HG03135 (cell line): ENCODE measurements at regions not wholly inside any gene's neighbourhood (a gene's known extent, or its start where the extent isn't known, plus 50 kb on each side); places are given as distances from the start of the nearest gene placed in this dataset.

Source experiments
- ATAC-seq: cut with Tn5 transposase; IDR thresholded peaks from one replicate; pipeline ENCODE4 v1.9.1; 2021; ENCODE audit warnings: mild to moderate bottlenecking, moderate library complexity; ENCODE audit not compliant: unreplicated experiment

DNA sequence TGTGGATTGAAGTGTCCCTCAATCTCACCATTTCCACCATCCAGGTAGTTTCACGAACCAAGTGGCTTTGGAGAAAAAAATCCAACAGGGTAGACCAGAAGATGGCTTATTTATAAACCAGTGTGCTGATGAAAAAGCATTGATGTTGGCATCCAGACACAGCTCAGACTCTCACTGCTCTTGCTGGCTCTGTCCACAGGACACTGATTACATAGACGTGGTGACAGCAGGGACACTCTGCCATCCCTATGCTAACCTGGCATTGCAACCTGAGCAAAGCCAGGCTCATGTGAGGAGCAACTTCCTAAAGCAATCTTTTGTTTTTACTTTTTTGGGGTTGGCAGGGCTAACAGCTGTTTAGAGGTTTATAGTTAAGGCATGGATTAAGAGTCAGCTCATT lies 130.6 kb upstream of the SVIL start:
- ATAC-seq, result no peak

DNA sequence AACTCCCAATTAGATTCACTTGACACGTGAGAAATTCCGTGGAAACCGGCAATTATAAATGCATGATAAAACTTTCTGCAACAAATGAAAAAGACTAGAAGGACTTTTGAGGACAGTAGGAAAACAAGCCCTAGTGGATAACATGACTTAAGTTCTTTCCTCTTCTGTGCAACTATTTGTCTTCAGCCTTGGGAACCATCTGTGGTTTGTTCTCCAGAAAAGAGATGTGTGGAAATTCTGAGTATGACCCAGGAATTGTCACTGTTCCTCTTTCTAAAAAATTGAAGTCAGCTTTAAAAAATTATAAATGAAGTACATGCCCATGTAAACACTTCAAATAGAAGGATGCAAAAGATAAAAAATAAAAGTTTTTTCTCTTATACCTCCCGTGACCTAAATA lies 128.6 kb upstream of the SVIL start:
- no peak for ATAC-seq

DNA sequence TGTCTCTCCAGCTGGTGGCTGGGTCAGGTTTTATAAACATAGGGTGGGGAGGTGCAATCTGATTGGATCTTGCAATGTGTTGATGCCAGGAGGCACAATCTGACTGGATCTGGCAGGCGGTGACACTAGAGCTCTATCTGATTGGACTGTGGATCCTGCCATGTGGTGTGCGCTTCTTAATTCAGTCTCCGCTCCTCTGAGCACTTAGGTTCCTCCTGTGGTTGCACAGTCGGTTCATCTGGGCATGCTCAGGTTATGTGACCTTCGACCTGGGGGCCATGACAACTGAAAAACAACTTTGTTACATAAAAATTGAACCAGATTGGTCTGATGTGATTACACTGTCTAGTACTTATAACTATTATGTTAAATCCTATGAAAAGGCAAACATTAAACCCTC lies 127.1 kb upstream of the SVIL start:
- ATAC-seq, result no peak

- ATAC-seq, result no peak
Observed at GRCh38 chr10:29760138-29760900, 125.5 kb upstream of the SVIL start.

DNA sequence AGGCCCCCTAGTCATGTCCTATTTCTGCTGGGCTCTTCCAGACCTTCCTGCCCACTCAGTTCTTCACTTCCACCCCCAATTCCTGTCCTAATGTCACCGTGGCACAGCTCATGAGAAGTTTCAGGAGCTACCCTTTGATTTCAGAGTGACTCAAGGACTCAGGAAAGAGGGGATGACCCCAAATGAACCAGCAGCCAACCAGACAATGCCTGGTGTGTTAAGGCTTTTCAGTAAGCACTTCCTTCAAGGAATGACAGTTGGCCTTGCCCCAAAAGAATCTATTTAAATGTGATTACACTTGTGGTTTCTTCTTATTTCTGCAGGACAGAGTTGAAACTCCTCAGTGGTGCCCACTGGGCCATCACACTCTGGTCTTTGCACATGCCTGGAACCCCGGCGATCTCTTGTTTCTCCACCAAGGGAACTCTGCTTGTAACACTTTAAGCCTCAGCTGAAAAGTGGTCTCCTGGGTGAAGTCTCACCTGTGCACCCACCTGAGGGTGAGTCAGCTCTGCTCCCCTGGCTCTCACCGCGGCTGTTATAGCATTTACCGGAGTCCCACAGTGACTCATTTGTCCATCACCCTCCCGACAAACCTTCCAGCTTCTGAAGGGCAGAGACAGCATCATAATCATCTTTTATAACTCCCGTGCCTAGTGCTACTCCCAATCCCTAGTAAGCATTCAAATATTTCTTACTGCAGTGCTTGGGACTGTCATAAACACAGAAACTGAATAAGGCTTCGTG lies 123.0 kb upstream of the SVIL start:
- ATAC-seq, result no peak

- ATAC-seq, result no peak
Observed at GRCh38 chr10:29756451-29756850, 121.7 kb upstream of the SVIL start.

- no peak for ATAC-seq
Observed at GRCh38 chr10:29753283-29753682, 118.5 kb upstream of the SVIL start.

DNA sequence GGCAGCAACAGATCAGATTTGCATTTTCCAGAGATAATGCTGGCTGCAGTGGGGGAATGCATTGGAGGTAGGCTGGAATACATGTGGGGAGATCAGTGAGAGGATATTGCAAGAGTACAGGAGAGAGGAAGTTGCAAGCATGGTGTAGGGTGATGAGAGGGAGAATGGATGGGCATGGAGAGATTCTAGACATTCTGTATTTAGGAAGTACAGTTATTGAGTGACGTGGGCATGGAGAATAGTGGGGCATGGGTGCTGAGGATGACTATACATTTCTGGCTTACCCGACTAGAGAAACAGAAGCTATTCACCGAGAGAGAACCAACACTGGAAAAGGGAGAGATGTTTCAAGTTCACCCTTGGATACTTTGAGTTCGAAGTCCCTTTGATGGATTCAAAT lies 116.9 kb upstream of the SVIL start:
- ATAC-seq, result no peak

DNA sequence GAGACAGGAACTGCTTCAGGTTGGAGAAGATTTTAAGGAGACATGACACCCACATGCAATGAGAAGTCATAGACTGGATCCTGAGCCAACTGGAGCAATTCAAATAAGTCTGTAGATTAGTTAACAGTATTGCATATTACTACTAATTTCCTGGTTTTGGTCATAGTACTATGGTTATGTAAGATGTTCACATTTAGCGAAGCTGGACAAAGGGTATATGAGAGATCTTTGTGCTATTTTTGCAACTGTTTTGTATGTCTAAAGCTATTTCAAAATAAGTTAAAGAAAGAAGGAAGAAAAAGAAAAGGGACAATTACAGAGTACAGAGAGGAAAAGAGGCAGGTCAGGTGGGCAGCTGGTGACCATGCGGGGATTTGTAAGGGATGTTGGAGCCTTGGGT lies 116.5 kb upstream of the SVIL start:
- no peak for ATAC-seq

- ATAC-seq, result no peak
Observed at GRCh38 chr10:29749150-29749549, 114.4 kb upstream of the SVIL start.

DNA sequence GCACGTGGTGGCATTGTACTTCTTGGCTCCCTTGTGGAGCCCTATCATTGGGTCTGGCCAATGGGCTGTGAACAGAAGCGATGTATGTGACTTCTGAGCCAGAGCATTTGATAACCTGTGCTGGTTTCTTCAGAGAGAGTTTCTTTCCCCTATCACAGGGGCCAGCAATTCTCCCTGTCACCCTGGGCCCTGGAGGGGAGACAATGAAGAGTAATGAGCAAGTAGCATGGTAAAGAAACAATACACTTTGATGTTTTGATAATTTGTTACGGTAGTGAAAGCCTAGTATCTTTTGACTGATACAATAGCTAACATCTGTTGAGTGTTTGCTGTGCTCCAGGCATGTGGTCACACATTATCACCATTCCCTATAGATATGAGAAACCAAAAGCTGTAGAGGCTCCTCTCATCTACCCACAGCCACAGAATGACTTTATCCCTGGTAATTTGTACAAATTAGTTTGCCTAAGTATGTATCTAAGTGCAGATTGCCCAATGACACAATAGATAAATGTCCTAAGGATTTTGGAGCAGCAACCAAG lies 113.4 kb upstream of the SVIL start:
- ATAC-seq, result no peak

DNA sequence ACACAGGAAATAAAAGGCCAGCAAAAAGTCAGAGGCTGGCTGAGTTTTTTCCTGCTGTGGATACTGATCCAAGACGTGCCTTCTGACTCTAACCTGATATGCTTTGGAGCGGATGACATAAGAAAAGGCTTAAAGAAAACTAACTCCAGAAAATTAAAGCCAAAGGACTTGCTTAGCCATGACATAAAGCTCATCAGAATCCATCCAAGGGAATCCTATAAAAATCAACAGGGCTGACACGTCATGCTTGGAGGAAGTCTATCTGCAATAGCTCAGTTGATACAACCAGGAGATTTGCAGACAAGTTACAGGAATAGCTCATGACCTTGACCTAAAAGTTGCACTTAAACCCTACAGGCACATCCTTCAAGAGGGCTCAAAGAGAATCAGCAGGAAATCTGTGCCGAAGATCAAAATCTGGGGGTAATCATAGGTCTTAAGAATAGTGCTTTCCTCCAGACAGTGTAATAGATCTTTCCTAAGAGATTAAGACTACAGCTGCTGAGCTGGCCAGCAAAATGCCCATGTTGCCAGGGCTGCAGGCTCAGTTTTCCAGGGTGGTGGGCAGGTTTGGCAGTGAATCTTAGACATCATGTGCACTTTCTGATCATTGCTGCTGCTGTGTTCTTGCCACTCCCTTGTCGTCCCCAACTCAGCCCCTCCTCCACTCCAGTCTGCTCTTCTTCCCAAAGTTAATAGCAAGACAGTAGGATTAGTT lies 111.5 kb upstream of the SVIL start:
- ATAC-seq, result no peak

DNA sequence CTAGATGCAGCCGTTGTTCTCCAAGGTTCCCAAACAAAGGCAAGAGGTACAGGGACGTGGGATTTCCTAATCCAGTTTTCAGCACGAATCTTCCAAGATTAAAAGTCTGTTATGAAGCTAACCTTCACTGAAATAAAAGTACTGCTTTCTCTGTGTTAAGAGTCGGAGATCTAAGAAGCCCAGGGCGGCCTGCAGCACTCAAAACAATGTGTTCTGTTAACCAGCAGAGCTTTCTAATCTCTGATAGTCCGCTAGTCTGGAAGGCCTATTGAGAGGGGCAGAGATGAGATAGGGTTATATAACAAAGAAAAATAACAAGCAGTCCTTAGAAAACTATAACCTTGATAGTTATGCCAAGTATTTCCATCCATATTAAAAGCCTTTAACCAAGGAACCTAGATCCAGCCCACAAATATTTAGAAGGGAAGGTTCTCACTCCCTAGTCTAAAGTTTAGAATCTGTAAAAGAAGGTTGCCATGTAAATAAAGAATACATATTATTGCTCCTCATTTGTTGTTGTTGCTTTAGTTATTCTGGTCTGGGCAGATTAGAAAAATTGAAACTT lies 106.3 kb upstream of the SVIL start:
- ATAC-seq, result no peak

DNA sequence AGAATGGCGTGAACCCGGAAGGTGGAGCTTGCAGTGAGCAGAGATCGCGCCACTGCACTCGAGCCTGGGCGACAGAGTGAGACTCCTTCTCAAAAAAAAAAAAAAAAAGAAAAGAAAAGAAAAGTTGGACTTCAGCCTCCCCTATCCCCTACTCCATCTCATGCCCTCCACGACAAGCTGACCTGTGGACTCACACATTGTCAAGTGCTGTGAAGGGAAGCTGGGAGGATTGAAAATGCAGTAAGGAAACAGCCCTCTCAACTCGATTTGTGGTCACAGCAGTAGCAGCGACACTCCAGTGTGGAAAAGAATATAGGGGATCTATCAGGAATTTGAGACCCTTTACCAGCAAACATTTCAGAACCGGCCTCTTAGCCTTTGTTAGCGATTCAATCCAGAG lies 103.6 kb upstream of the SVIL start:
- no peak for ATAC-seq

DNA sequence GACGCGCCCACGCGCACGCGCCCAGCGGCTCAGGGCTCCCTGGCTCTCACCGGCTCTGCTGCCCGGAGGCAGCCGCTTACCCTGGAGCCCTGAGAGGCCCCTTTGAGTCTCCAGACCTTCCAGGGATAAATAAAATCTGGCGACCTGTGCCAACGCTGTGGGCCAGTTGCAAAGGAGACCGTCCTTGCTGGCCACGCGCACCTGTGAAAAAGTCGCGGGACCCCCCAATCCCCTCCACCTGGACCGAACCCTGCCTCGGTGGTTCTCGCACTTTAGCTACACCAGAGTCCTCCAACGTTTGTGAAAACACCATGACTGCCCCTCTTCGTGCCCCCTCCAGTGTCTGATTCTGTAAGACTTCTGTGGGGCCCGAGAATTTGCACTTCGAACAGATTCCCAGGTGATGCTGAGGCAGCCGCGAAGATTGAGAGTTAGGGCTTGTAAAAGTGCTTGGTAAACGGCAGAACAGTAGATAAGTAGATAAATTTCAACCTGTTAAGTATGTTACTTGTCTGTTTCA lies 102.4 kb upstream of the SVIL start:
- no peak for ATAC-seq

DNA sequence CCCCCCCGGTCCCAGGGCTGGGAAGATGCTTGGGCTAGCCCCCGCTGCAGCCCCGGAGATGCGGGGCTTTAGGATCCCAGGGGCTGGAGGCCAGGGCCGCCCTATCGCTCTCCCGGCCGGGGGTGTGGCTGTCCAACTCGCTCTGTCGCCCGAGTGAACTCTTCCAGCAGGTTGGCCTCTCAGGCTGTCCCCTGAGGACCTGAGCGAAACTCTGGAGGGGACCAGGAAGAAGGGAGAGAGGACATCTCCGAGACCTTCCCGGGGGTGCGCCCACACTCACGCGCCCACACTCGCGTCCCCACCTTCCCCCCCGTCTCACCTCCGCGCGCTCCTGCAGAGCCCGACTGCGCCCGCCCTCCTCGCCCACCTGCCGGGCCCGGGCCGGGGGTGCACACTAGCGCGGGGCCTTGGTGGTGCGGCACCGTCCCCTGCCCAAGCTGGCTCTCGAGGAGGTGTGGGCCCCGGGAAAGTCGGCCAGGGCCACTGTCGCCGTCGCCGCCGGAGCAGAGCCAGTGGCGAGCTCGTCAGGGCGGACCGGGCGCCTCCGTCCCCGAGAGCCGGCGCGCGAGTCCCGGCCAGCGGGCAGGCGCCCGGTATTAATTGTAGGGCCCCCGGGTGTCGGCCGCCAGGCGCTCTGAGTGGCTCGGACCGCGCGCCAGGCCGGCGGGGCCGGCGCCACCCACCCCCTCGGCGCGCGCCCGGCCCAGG lies 101.7 kb upstream of the SVIL start:
- no peak for ATAC-seq

- ATAC-seq, result peak; percentile 88
Observed at GRCh38 chr10:29735628-29736365, 101.0 kb upstream of the SVIL start.

- ATAC-seq, result peak; percentile 56
Observed at GRCh38 chr10:29734962-29735627, 100.3 kb upstream of the SVIL start.

GRCh38 chr10:29734640-29734961 lies 99.8 kb upstream of the SVIL start:
- ATAC-seq, result no peak
